Ramos (cell line): ENCODE measurements at regions not wholly inside any gene's neighbourhood (a gene's known extent, or its start where the extent isn't known, plus 50 kb on each side); places are given as distances from the start of the nearest gene placed in this dataset.
"Not testable (repeated sequence)": the region's sequence is repeated elsewhere in the genome, so short reads cannot be mapped to it uniquely, and the experiment has no call there.

Experiments
- in situ Hi-C: fragments of 300-500 bp; cut with MboI; formaldehyde crosslinking; loops from one replicate; pipeline ENCODE4 v1.14.3; 2022; ENCODE audit warnings: low sequenced_read_pairs; ENCODE audit not compliant: unreplicated experiment

GRCh38 chr16:31718998-31719397 is 154.6 kb upstream of the ZNF267 start:
- in situ Hi-C loops = no loop called here

GRCh38 chr16:31727553-31727952 is 146.1 kb upstream of the ZNF267 start:
- in situ Hi-C loops = no loop called here

GRCh38 chr16:31734265-31734664 is 139.3 kb upstream of the ZNF267 start:
- in situ Hi-C loops = no loop called here

- in situ Hi-C loops = loop anchor here (10.0 kb wide), 1 partner anchor 60 kb away; no protein-coding TSS in a partner anchor
Observed at GRCh38 chr16:31745098-31745497, 128.5 kb upstream of the ZNF267 start.

DNA sequence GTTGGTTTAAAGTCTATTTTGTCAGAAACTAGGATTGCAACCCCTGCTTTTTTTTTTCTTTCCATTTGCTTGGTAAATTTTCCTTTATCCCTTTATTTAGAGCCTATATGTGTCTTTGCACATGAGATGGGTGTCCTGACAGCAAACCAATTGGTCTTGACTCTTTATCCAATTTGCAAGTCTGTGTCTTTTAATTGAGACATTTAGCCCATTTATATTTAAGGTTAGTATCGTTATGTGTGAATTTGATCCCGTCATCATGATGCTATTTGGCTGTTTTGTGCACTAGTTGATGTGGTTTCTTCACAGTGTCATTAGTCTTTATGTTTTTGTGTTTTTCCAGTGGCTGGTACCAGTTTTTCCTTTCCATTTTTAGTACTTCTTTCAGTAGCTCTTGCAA is 127.7 kb upstream of the ZNF267 start:
- in situ Hi-C loops = loop anchor here (10.0 kb wide), 1 partner anchor 61 kb away; no protein-coding TSS in a partner anchor

DNA sequence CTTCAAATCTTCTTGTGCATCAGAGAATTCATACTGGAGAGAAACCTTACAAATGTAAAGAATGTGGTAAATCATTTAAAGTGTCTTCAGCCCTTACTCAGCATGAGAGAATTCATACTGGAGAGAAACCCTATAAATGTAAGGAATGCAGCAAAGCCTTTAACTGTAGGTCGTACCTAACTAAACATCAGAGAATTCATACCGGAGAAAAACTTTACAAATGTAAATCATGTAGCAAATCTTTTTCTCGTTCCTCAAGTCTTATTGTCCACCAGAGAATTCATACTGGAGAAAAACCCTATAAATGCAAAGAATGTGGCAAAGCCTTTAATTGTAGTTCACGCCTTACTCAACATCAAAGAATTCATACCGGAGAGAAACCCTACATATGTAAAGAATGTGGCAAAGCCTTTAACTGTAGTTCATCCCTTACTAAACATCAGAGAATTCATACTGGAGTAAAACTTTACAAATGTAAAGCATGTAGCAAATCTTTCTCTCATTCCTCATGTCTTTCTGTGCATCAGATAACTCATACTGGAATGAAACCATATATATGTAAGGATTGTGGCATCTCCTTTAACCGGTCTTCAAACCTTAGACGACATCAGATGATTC is 118.5 kb upstream of the ZNF267 start:
- in situ Hi-C loops = no loop called here

DNA sequence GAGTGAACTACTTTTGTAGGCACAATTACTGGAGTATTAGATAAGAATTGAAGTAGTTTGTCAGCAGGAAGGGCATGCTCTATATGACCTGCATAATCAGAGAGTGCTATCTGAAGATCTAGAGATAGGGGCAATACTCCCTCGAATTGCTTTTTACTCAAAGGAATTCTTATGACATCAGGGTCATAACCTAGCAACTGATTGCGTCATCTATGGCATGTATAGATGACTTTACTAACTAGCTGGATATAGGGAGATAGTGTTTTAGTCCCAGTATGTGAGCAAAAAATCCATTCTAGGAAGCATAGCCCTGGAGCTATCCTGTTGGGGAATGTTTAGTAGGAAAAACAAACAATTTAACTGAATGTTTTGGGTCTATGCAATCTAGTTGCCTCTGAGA is 109.5 kb upstream of the ZNF267 start:
- in situ Hi-C loops = no loop called here

- in situ Hi-C loops = no loop called here
Observed at GRCh38 chr16:31767267-31767666, 106.3 kb upstream of the ZNF267 start.

GRCh38 chr16:31780342-31780741 is 93.3 kb upstream of the ZNF267 start:
- in situ Hi-C loops = no loop called here

DNA sequence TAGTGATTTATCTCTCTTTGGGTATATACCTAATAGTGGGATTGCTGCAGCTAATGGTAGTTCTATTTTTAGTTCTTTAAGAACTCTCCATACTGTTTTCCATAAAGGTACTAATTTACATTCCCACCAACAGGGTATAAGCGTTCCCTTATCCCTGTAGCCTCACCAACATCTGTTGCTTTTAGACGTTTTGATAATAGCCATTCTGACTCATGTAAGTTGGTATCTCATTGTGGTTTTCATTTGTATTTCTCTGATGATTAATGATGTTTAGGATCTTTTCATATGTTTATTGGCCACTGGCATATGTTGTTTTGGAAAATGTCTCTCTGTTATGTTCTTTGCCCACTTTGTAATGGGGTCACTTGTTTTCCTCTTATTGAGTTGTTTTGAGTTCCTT is 88.5 kb upstream of the ZNF267 start:
- in situ Hi-C loops = no loop called here

GRCh38 chr16:31807086-31807485 is 66.5 kb upstream of the ZNF267 start:
- in situ Hi-C loops = no loop called here

DNA sequence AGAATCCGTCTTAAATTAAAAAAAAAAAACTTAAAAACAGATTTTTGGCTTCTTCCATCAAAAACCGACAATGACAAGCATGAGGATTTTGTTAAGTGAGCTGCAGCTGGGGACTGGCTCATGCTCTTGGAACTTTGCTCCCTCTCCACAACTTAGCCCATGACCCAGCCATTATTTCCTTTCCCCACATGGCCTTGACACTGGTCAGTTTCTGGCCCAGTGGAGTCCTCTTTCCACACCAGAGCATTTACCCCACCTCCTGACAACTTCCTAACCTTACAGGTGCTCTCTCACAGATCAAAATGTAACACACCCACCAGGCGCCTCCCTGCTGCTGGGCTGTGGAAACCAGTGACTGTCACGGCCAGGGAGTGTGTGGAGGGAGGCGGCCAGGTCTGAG is 62.7 kb upstream of the ZNF267 start:
- in situ Hi-C loops = no loop called here

- in situ Hi-C loops = not testable (repeated sequence)
Observed at GRCh38 chr16:31816141-31816540, 57.5 kb upstream of the ZNF267 start.

- in situ Hi-C loops = no loop called here
Observed at GRCh38 chr16:31819386-31819785, 54.2 kb upstream of the ZNF267 start.

GRCh38 chr16:31819948-31820347 is 53.7 kb upstream of the ZNF267 start:
- in situ Hi-C loops = no loop called here
